Astrocyte (in vitro differentiated cells and primary cell): ENCODE measurements at regions not wholly inside any gene's neighbourhood (a gene's known extent, or its start where the extent isn't known, plus 50 kb on each side); places are given as distances from the start of the nearest gene placed in this dataset.

Experiments used
- EZH2 ChIP-seq: IDR thresholded peaks from 2 replicates; pipeline ENCODE4 v1.6.1; 2012; ENCODE audit warnings: mild to moderate bottlenecking, low read length, inconsistent platforms; ENCODE audit not compliant: insufficient read depth
- TF ChIP-seq, protein P1 (sequence below): IDR thresholded peaks from 2 replicates; pipeline ENCODE4 v1.5.1; 2011; ENCODE audit warnings: low read depth, mild to moderate bottlenecking, inconsistent platforms, low read length, moderate library complexity; ENCODE audit not compliant: insufficient read depth

- TF ChIP-seq, protein P1, sequence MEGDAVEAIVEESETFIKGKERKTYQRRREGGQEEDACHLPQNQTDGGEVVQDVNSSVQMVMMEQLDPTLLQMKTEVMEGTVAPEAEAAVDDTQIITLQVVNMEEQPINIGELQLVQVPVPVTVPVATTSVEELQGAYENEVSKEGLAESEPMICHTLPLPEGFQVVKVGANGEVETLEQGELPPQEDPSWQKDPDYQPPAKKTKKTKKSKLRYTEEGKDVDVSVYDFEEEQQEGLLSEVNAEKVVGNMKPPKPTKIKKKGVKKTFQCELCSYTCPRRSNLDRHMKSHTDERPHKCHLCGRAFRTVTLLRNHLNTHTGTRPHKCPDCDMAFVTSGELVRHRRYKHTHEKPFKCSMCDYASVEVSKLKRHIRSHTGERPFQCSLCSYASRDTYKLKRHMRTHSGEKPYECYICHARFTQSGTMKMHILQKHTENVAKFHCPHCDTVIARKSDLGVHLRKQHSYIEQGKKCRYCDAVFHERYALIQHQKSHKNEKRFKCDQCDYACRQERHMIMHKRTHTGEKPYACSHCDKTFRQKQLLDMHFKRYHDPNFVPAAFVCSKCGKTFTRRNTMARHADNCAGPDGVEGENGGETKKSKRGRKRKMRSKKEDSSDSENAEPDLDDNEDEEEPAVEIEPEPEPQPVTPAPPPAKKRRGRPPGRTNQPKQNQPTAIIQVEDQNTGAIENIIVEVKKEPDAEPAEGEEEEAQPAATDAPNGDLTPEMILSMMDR, result no peak
- no peak for TF ChIP-seq EZH2
Measured at GRCh38 chr10:44733501-44734488, 177.3 kb upstream of the TMEM72 start.
